ENCODE measurements at regions not wholly inside any gene's neighbourhood (a gene's known extent, or its start where the extent isn't known, plus 50 kb on each side); places are given as distances from the start of the nearest gene placed in this dataset.

- H3K27ac ChIP-seq (ENCODE audit: low read depth in 1 of 2, low read length in 2 of 2), result no peak overlapping the region
- intact Hi-C loops (cut with DNase I), result no loop called here
- no peaks in the 10 kb centered on the region for H3K27me3 ChIP-seq (ENCODE audit: control insufficient read depth in 1 of 2, insufficient read depth in 2 of 2, low read length in 1 of 2)
- DNase-seq, result no peak
- ATAC-seq (ENCODE audit: low FRiP score), result no peak
- no peak overlapping the region for H3K4me3 ChIP-seq (ENCODE audit: low read length in 2 of 2)
- peaks cover 5% of the 10 kb centered on the region for H3K9me3 ChIP-seq (ENCODE audit: control insufficient read depth, low read length)
- no peaks in the 10 kb centered on the region for H3K4me1 ChIP-seq (ENCODE audit: control insufficient read depth in 1 of 2, insufficient read depth in 2 of 2, low read length in 2 of 2)
- WGBS, 2 donors, result 91 to 93% methylated on average over 1 of the region's 1 CpG
- H3K36me3 ChIP-seq (ENCODE audit: control insufficient read depth in 1 of 2, insufficient read depth in 2 of 2, low read length in 1 of 2), result no peaks in the 10 kb centered on the region
Observed at GRCh38 chr14:30312214-30312613, 246.7 kb upstream of the G2E3 start.

- Histone ChIP-seq H3K27me3 (ENCODE audit: control insufficient read depth in 1 of 2, insufficient read depth in 2 of 2, low read length in 1 of 2) (no peaks in the 10 kb centered on the region), H3K4me3 (ENCODE audit: low read length in 2 of 2) (no peak overlapping the region), H3K27ac (ENCODE audit: low read depth in 1 of 2, low read length in 2 of 2) (no peak overlapping the region), H3K4me1 (ENCODE audit: control insufficient read depth in 1 of 2, insufficient read depth in 2 of 2, low read length in 2 of 2) (no peaks in the 10 kb centered on the region), H3K9me3 (ENCODE audit: control insufficient read depth, low read length) (peaks cover 5% of the 10 kb centered on the region), H3K36me3 (ENCODE audit: control insufficient read depth in 1 of 2, insufficient read depth in 2 of 2, low read length in 1 of 2) (no peaks in the 10 kb centered on the region)
- 32 to 42% methylated on average over 4 of the region's 4 CpGs for WGBS, 2 donors
- no peak for ATAC-seq (ENCODE audit: low FRiP score)
- intact Hi-C loops (cut with DNase I), result no loop called here
- DNase-seq, result no peak
Observed at GRCh38 chr14:30317729-30318128, 241.2 kb upstream of the G2E3 start.

GRCh38 chr14:30322819-30323218 is 236.1 kb upstream of the G2E3 start:
- no peaks in the 10 kb centered on the region for H3K27me3 ChIP-seq (ENCODE audit: control insufficient read depth in 1 of 2, insufficient read depth in 2 of 2, low read length in 1 of 2)
- intact Hi-C loops (cut with DNase I), result no loop called here
- ATAC-seq (ENCODE audit: low FRiP score), result no peak

GRCh38 chr14:30330033-30330432 is 228.9 kb upstream of the G2E3 start:
- 92 to 95% methylated on average over 6 of the region's 6 CpGs for WGBS, 2 donors
- DNase-seq, result no peak
- Histone ChIP-seq H3K4me1 (ENCODE audit: control insufficient read depth in 1 of 2, insufficient read depth in 2 of 2, low read length in 2 of 2) (no peaks in the 10 kb centered on the region), H3K27ac (ENCODE audit: low read depth in 1 of 2, low read length in 2 of 2) (no peak overlapping the region), H3K9me3 (ENCODE audit: control insufficient read depth, low read length) (peaks cover 1% of the 10 kb centered on the region), H3K36me3 (ENCODE audit: control insufficient read depth in 1 of 2, insufficient read depth in 2 of 2, low read length in 1 of 2) (no peaks in the 10 kb centered on the region), H3K27me3 (ENCODE audit: control insufficient read depth in 1 of 2, insufficient read depth in 2 of 2, low read length in 1 of 2) (no peaks in the 10 kb centered on the region), H3K4me3 (ENCODE audit: low read length in 2 of 2) (no peak overlapping the region)
- ATAC-seq (ENCODE audit: low FRiP score), result no peak
- intact Hi-C loops (cut with DNase I), result no loop called here

More at GRCh38 chr14:30322819-30323218, 236.1 kb upstream of the G2E3 start:
- Histone ChIP-seq H3K36me3 (ENCODE audit: control insufficient read depth in 1 of 2, insufficient read depth in 2 of 2, low read length in 1 of 2) (no peaks in the 10 kb centered on the region), H3K9me3 (ENCODE audit: control insufficient read depth, low read length) (no peaks in the 10 kb centered on the region), H3K27ac (ENCODE audit: low read depth in 1 of 2, low read length in 2 of 2) (no peak overlapping the region), H3K4me3 (ENCODE audit: low read length in 2 of 2) (no peak overlapping the region), H3K4me1 (ENCODE audit: control insufficient read depth in 1 of 2, insufficient read depth in 2 of 2, low read length in 2 of 2) (no peaks in the 10 kb centered on the region)
- DNase-seq, result no peak
- 87 to 88% methylated on average over 1 of the region's 1 CpG for WGBS, 2 donors

GRCh38 chr14:30330445-30330844 is 228.5 kb upstream of the G2E3 start:
- H3K27ac ChIP-seq (ENCODE audit: low read depth in 1 of 2, low read length in 2 of 2), result no peak overlapping the region
- H3K27me3 ChIP-seq (ENCODE audit: control insufficient read depth in 1 of 2, insufficient read depth in 2 of 2, low read length in 1 of 2), result no peaks in the 10 kb centered on the region
- H3K9me3 ChIP-seq (ENCODE audit: control insufficient read depth, low read length), result peaks cover 1% of the 10 kb centered on the region
- ATAC-seq (ENCODE audit: low FRiP score) (no peak), DNase-seq (no peak)
- H3K4me3 ChIP-seq (ENCODE audit: low read length in 2 of 2), result no peak overlapping the region
- no peaks in the 10 kb centered on the region for H3K4me1 ChIP-seq (ENCODE audit: control insufficient read depth in 1 of 2, insufficient read depth in 2 of 2, low read length in 2 of 2)
- no peaks in the 10 kb centered on the region for H3K36me3 ChIP-seq (ENCODE audit: control insufficient read depth in 1 of 2, insufficient read depth in 2 of 2, low read length in 1 of 2)
- intact Hi-C loops (cut with DNase I), result no loop called here

- Histone ChIP-seq H3K36me3 (ENCODE audit: control insufficient read depth in 1 of 2, insufficient read depth in 2 of 2, low read length in 1 of 2) (no peaks in the 10 kb centered on the region), H3K27ac (ENCODE audit: low read depth in 1 of 2, low read length in 2 of 2) (no peak overlapping the region), H3K9me3 (ENCODE audit: control insufficient read depth, low read length) (peaks cover 1% of the 10 kb centered on the region), H3K27me3 (ENCODE audit: control insufficient read depth in 1 of 2, insufficient read depth in 2 of 2, low read length in 1 of 2) (no peaks in the 10 kb centered on the region), H3K4me1 (ENCODE audit: control insufficient read depth in 1 of 2, insufficient read depth in 2 of 2, low read length in 2 of 2) (no peaks in the 10 kb centered on the region), H3K4me3 (ENCODE audit: low read length in 2 of 2) (no peak overlapping the region)
- intact Hi-C loops (cut with DNase I), result no loop called here
- DNase-seq (no peak), ATAC-seq (ENCODE audit: low FRiP score) (no peak)
Observed at GRCh38 chr14:30331030-30331429, 227.9 kb upstream of the G2E3 start.

GRCh38 chr14:30332374-30332773 is 226.6 kb upstream of the G2E3 start:
- Histone ChIP-seq H3K27ac (ENCODE audit: low read depth in 1 of 2, low read length in 2 of 2) (no peak overlapping the region), H3K27me3 (ENCODE audit: control insufficient read depth in 1 of 2, insufficient read depth in 2 of 2, low read length in 1 of 2) (no peaks in the 10 kb centered on the region), H3K4me3 (ENCODE audit: low read length in 2 of 2) (no peak overlapping the region), H3K4me1 (ENCODE audit: control insufficient read depth in 1 of 2, insufficient read depth in 2 of 2, low read length in 2 of 2) (no peaks in the 10 kb centered on the region), H3K36me3 (ENCODE audit: control insufficient read depth in 1 of 2, insufficient read depth in 2 of 2, low read length in 1 of 2) (no peaks in the 10 kb centered on the region), H3K9me3 (ENCODE audit: control insufficient read depth, low read length) (peaks cover 1% of the 10 kb centered on the region)
- DNase-seq (no peak), ATAC-seq (ENCODE audit: low FRiP score) (no peak)
- intact Hi-C loops (cut with DNase I), result no loop called here

- 53 to 58% methylated on average over 2 of the region's 2 CpGs for WGBS, 2 donors
- ATAC-seq (ENCODE audit: low FRiP score), result no peak
- intact Hi-C loops (cut with DNase I), result no loop called here
Observed at GRCh38 chr14:30333934-30334333, 225.0 kb upstream of the G2E3 start.

GRCh38 chr14:30337456-30337855 is 221.5 kb upstream of the G2E3 start:
- Histone ChIP-seq H3K27me3 (ENCODE audit: control insufficient read depth in 1 of 2, insufficient read depth in 2 of 2, low read length in 1 of 2) (no peaks in the 10 kb centered on the region), H3K4me1 (ENCODE audit: control insufficient read depth in 1 of 2, insufficient read depth in 2 of 2, low read length in 2 of 2) (no peaks in the 10 kb centered on the region), H3K9me3 (ENCODE audit: control insufficient read depth, low read length) (no peaks in the 10 kb centered on the region), H3K4me3 (ENCODE audit: low read length in 2 of 2) (no peak overlapping the region), H3K36me3 (ENCODE audit: control insufficient read depth in 1 of 2, insufficient read depth in 2 of 2, low read length in 1 of 2) (no peaks in the 10 kb centered on the region), H3K27ac (ENCODE audit: low read depth in 1 of 2, low read length in 2 of 2) (no peak overlapping the region)
- DNase-seq, result no peak
- ATAC-seq (ENCODE audit: low FRiP score), result no peak
- WGBS, 2 donors, result 54 to 59% methylated on average over 5 of the region's 5 CpGs
- intact Hi-C loops (cut with DNase I), result no loop called here

More at GRCh38 chr14:30333934-30334333, 225.0 kb upstream of the G2E3 start:
- DNase-seq, result no peak
- no peak overlapping the region for H3K4me3 ChIP-seq (ENCODE audit: low read length in 2 of 2)
- H3K4me1 ChIP-seq (ENCODE audit: control insufficient read depth in 1 of 2, insufficient read depth in 2 of 2, low read length in 2 of 2), result no peaks in the 10 kb centered on the region
- no peak overlapping the region for H3K27ac ChIP-seq (ENCODE audit: low read depth in 1 of 2, low read length in 2 of 2)
- peaks cover 1% of the 10 kb centered on the region for H3K9me3 ChIP-seq (ENCODE audit: control insufficient read depth, low read length)
- H3K27me3 ChIP-seq (ENCODE audit: control insufficient read depth in 1 of 2, insufficient read depth in 2 of 2, low read length in 1 of 2), result no peaks in the 10 kb centered on the region
- H3K36me3 ChIP-seq (ENCODE audit: control insufficient read depth in 1 of 2, insufficient read depth in 2 of 2, low read length in 1 of 2), result no peaks in the 10 kb centered on the region

Data from aorta (tissue), 5 donors.